ENCODE measurements at regions not wholly inside any gene's neighbourhood (a gene's known extent, or its start where the extent isn't known, plus 50 kb on each side); places are given as distances from the start of the nearest gene placed in this dataset.

GRCh38 chr15:98241032-98241554, 280.6 kb downstream of the ARRDC4 start:
- no peak for TF ChIP-seq CTCF (IDR thresholded peaks at IDR 0.05)
- TF ChIP-seq POLR2A (IDR thresholded peaks at IDR 0.05) = no peak
